Activated CD4-positive, alpha-beta T cell treated with anti-CD3 and anti-CD28 coated beads, Interleukin-2, amount 50 U/mL, for 16 hours (primary cell): ENCODE measurements at regions not wholly inside any gene's neighbourhood (a gene's known extent, or its start where the extent isn't known, plus 50 kb on each side); places are given as distances from the start of the nearest gene placed in this dataset.
"Not testable (repeated sequence)": the region's sequence is repeated elsewhere in the genome, so short reads cannot be mapped to it uniquely, and the experiment has no call there.

Experiments
- DNase-seq: peaks from one replicate; pipeline ENCODE4 v3.0.0-alpha.2; 2020

DNA sequence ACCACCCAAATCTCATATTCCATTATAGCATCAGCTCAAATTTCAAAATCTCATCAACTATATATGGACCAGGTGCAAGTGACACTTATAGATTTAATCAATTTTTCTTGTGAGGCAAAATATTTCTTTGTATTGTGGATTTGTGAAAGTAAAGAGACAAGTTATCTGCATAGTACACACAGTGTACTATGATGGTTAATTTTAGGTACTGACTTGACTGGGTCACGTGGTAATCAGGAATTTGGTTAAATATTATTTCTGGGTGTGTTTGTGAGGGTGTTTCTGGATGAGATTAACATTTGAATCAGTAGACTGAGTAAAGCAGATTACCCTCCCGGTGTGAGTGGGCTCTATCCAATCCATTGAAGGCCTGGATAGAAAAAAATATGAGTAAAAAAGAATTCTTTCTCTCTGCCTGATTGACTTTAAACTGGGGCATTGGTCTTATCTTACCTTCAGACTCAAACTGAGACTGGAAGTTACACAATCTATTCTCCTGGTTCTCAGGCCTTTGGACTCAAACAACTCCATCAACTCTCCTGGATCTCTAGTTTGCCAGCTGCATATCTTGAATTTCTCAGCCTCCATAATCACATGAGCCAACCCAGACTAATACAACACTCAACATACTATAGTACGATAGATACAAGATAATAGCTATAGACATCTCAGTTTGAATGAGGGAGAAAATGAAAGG is 799.9 kb downstream of the NAP1L3 start:
- DNase-seq = not testable (repeated sequence)

DNA sequence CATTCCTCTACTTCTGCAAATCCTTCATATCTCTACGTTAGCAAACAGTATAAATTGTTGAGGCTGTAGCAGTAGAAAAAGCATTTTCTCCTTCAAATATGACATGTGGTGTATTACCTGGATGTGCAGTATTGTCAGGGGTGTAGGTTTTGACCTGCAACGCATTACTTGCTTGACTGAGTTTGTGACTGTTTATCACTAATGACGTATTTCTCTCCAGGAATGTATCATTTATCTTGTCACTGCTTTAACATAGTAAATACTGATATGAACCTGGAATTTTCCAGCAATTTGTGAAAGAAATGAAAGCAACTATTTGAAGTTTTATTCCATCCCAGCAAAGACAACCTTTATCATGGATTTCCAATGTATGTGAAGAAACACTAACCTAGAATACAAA is 823.4 kb downstream of the NAP1L3 start:
- not testable (repeated sequence) for DNase-seq

DNA sequence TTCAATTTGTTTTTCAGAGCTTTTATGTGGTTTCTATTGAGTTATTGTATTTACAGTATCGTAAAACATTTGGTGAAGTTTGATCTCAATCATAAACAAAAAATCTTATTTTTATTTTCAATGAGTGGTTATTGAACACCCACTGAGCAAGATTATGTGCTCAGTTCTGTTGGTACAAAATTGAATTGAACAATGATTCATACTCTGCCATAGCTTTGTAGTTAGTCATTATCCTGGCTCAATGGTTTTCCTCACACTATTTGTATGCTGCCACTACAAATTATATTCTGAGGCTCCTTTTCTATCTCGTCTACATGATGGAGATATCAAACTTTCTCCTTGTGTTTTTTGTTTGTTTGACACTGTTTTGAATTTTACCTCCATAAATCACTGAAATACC is 829.5 kb downstream of the NAP1L3 start:
- not testable (repeated sequence) for DNase-seq

DNA sequence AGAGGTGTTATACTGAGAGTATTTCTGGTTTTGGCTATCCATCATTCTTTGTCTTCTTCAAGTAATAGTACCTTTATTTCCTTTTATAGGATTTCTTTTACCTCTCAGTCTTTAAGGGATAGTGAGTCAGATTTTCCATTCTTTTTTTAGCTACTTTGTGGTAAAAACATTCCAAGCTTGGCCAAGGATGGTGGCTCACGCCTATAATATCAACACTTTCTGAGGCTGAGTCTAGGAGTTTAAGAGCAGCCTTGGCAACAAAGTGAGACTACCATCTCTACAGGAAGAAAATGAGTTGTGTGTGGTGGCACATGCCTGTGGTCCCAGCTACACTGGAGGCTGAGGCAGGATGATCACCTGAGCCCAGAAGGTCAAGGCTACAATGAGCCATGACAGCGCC is 840.6 kb downstream of the NAP1L3 start:
- DNase-seq = not testable (repeated sequence)

DNA sequence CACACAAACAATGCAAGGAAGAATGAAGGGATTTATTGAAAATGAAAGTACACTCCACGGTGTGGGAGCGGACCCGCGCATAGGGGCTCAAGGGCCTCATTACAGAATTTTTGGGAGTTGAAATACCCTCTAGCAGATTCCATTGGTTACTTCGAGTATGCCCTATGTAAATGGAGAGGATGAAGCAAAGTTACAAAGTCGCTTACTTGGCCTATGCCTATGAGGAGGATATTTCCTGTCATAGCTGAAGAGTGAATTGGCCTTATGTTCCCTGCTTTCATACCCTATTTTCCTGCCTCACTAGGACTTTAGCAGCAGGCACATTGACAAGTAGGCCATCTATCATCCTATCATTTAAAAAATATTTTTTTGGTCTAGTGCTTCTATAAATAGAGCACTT is 843.3 kb downstream of the NAP1L3 start:
- not testable (repeated sequence) for DNase-seq

DNA sequence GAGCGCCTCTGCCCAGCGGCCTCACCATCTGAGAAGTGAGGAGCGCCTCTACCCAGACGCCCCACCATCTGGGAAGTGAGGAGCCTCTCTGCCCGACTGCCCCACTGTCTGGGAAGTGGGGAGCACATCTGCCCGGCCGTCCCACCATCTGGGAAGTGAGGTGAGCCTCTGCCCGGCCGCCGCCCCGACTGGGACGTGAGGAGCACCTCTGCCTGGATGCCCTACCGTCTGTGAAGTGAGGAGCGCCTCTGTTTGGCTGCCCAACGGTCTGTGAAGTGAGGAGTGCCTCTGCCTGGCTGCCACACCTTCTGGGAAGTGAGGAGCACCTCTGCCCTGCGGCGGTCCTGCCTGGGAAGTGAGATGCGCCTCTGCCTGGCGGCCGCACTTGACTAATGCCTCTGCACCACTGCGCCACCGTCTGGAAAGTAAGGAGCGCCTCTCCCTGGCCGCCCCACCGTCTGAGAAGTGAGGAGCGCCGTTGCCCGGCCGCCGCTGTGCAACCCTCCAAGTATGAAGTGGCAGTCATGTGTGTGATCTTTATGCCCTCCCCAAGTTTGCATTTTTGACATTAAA is 851.7 kb downstream of the NAP1L3 start:
- not testable (repeated sequence) for DNase-seq

DNA sequence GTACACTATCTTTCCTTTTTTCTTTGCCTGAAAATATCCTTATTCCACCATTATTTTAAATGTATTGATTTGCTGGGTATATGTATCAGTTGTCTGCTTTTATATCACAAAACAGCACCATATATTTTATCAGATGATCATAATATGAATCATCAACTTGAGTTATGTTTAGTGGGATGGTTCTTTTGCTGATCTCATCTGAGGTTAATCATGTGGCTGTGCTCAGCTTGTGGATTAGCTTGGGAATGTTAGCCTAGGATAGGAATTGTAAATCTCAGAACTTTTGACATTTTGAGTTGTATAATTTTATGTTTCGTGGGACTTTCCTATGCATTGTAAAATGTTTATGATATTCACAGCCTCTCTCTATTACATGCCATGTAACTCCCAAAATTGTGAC is 881.3 kb downstream of the NAP1L3 start:
- DNase-seq = not testable (repeated sequence)

DNA sequence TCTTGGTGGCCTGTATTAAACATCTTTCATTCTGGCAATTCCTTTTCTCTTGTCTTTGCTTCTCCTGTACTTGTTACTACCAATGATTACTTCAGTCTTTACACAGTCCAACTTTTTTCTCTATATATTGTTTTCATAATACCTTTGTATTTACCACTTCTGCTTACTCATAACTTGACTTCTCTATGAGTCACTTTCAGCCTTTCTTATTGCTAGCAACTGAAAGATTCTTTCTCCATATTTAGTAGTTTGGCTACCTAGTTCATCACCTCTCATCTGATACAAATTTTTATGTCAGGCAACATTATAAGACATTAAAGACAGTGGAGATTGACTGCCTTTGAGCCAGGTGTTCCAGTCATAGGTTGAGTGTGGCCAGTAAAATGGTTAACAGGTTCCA is 893.3 kb downstream of the NAP1L3 start:
- peak; percentile 7 for DNase-seq

DNA sequence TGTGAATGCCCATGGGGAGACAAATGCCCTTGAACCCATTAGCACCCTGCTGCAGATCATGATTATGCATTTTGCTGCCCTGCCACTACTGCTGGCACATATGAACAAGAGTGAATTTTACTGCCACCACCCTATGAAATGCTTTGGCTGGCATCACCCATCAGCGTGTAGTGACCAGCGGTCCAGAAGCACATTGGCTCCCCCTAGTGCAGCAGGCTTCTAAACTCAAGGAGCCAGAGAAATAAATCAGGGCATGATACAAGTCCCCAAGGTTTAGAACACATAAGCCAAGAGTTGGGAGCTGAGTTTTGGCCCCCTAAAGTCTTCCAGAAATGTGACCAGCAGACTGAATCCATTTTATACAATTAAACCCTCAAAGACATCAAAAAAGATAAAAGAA is 899.4 kb downstream of the NAP1L3 start:
- DNase-seq = not testable (repeated sequence)

DNA sequence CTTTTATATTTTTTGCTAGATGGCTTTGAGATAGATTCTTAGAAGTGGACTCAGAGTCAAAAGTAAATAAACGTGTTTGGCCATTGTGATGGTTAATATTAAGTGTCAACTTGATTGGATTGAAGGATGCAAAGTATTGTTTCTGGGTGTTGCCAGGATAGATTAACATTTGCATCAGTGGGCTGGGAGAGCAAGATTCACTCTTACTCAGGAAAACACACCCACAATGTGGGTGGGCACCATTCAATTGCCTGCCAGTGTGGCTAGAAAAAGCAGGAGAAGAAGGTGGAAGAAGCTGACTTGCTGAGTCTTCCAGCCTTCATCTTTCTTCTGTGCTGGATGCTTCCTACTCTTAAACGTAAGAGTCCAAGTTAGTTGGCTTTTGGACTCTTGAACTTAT is 912.4 kb downstream of the NAP1L3 start:
- DNase-seq = not testable (repeated sequence)
